ENCODE measurements at regions not wholly inside any gene's neighbourhood (a gene's known extent, or its start where the extent isn't known, plus 50 kb on each side); places are given as distances from the start of the nearest gene placed in this dataset.

DNA sequence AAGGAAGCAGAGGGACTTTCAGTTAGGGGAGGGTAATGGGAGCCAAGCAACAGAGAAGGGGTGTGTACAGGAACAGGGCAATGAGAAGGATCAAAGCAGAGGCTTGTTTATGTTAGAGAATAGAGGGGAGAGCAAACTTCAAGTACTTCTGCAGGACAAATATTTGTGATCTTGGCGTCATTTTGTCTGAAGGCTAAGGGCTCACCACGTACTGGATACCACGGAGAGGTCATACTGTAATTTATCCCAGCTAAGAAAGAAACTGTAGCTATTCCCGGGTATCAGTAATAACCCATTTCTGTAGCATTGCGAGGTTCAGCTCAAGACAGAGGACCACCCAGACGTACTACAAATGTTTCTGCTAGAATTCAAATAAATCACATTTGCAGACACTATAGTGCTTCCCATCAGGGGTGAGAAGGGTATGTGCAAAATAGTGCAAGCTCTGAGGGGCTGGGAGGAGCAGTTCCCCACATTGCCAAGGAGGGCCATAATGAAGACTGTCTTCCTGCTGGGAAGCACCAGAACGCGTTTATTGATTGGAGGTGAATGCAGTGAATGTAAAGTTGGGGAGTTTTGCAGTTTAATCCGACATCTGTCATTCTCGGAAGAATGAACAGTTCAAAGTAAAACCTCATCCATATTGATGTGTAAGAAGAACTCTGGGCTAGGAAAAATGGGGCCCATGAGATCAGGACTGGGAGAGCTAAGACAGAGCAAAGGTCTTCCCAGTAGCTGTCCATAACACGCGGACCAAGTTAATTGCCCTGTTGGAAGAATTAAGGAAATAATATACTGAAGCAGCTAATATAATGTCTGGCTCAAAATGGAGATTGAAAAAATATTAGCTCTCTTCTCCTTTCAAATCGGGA is 136.9 kb downstream of the RWDD3 start:
- DNase-seq (ENCODE audit: low spot score): no peak

DNA sequence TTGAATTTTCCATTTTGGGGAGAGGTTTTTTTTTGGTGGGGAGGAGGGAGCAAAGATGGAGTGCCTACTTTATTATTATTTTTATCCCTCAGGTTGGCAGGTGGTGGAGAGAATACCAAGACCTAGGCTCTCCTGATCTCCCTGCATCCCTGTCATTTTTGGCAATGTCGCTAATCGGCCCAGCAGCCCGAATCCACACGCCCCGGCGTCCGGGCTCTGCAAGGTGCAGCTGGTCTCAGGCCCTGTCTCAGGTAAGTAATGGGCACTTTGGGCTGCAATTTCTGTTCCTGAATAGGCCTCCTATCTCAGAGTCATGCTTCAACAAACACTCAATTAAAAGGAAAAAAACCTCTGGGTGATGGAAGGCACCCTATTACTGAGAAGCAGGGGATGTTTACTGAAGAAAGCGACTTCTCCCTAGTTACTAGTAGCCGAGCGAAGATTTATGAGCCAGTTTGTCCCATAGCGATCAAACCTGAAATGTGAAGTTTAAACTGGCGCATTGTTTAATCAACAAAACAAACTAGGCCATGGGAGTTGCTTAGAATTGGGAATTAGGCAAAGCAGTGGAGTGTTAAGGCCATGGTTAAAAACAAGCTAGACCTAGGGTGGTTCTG is 137.8 kb downstream of the RWDD3 start:
- no peak for DNase-seq (ENCODE audit: low spot score)

DNA sequence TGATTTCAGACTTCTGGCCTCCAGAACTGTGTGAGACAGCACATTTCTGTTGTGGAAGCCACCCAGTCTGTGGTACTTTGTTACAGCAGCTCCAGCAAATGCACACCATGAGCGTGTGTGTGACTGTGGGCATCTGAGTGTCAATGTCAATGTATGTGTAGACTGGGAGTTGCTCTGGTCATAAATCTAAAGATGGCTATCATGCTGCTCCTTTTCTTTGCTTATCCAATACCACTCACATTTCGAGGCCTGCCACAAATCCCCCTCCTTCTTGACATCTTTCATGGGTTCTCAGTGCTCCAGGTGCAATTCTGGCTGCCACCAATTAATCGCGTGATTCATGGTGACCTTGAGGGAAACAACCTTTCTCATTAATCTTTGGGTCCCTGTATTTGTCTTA is 141.2 kb downstream of the RWDD3 start:
- no peak for DNase-seq (ENCODE audit: low spot score)

DNA sequence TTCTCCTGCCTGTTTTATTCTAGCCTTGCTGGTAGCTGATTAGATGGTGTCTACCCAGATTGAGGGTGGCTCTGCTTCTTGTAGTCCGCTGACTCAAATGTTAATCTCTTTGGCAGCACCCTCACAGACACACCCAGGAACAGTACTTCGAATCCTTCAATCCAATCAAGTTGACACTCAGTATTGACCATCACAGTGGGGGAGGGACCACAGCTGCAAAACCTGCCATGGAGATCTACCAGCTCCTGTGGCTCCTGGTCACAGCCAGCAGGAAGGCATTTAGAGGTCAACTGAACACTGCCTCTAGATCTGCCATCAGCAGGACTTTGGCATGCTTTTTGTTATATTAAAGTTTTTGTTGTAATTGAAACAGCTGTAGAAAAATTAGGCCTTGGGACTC is 146.9 kb downstream of the RWDD3 start:
- DNase-seq (ENCODE audit: low spot score): no peak

DNA sequence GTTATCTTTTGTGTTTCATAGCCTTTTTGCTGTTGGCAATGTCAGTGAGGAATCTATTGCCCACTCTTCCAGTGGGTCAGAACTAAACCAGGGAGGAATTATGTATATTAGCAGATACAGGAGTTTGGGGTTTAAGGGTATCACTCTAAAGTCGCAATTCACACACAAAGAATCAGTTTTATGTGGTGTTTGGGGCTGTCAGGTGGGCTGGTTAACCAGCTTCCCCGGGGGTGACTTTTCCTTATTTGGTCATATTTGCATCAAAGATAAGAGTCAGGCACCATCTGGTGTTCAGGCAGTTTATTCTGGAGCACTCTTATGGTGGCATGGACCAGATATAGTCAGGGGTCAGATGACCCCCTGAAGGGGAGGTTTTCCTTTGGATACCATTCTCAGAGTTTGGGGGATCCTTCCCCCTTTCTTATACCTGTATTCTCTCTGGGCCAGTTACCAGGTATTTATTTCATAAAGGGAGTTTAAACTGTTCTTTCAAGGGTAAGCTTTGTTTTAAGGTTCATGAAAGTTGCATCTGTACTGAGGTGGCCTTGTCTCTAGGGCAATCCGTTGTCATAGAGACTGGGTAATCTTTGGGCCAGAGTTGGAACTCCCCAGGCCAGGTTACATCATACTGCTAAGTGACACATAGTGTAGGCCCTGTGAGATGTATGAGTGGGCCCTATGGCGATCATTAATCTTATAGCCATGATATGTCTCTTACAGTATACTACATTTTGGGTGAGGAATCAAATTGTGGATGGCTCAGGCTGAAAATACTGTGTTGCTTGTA is 148.2 kb downstream of the RWDD3 start:
- no peak for DNase-seq (ENCODE audit: low spot score)

DNA sequence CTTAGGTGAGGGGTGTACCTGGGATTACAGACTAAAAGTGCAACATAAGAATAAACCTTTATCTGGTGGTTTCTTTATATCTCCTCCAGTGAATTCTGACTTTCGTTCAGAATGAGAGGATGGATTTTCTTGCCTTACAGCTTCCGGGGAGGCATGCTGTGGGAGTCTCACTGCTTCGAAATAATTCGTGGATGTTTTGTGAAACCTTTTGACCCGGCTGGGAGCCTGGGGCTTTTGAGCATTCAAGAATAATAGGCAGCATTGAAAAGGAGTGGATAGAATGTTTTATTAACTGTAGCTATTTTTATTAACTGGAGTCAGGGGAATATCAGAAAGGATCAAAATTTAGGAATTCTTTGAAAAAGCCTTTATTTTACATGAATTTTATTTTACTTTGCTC is 149.1 kb downstream of the RWDD3 start:
- no peak for DNase-seq (ENCODE audit: low spot score)

DNA sequence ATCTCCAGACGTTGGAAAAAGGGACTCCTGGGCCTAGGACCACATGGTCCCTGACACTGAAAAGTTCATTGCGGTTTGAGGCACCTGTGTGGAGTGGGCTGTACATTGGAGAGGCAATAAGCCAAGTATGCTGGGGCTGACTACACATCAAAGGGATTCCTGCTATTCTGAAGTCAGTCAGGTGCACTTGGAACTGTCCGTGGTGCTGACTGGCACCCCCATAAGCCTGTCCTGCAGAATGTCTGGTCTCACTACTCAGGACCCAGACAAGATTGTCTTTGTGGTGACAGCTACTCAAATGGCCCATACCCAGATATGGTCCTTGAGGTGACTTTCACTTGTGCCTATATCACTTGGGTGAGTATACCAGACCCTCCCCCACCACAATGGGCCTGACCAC is 150.6 kb downstream of the RWDD3 start:
- peak; percentile 42 for DNase-seq (ENCODE audit: low spot score)

DNA sequence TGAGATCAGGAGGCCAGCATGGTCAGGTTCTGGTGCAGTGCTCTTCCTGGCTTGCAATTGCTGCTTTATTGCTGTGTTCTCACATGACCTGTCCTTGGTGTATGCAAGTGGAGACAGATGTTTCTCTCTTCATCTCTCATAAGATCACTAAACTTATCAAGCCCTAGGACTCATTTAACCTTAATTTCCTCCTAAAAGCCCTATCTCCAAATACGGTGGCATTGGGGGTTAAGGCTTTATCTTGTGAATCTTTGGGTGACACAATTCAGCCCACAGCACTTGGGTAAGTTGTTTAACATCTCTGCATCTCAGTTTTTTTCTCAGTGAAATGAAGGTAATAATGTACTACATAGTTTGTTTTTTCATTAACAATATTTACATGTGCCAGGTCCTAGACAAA is 152.4 kb downstream of the RWDD3 start:
- no peak for DNase-seq (ENCODE audit: low spot score)

DNA sequence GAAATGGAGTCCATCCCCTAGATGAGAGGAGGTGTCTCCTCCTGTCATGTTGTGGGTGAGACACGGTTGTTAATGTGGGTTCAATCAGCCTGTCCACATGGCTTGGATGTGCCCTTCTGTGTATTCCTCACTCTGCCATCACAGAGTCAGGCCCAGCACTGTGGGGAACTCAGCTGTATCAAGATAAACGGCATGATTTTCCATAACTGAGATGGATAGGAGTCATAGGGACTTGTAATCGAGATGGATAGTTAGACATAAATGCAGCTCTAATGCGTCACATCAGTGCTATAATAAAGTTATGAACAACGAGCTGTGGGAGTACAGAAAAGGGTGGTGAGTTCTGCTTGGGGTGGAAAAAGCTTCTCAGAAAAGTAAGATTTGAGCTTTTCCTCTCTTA is 152.9 kb downstream of the RWDD3 start:
- no peak for DNase-seq (ENCODE audit: low spot score)

DNA sequence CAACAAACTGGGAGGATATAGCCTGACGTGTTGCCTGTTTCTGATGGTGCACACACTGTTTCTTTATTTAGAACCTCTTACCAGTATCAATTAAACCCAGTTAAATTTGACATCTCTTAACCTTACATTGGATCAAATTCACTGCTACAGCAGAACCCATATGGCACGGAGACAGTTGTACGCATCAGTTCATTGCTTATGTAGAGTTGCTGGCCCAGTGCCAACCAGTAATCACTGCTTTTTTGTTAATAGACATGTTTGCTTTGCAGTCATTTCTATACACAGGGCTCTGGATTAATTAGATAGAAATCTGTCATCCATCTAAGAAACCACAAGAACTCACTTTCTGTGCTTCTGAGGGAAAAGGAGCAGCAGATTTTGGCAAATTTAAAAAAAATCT is 154.0 kb downstream of the RWDD3 start:
- no peak for DNase-seq (ENCODE audit: low spot score)

DNA sequence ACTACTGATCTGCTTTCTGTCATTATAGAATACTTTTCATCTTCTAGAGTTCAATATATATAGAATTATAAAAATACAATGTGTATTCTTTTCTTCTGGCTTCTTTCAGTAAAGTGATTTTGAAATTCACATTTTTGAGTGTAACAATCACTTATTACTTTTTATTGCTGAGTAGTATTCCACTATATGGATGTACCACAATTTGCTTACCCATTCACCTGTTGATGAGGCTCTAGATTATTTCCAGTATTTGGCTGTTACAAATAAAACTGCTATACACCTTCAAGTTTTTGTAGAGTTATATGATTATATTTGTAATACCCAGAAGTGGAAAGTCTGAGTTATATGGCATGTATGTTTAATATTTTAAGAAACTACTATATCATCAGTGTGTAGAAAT is 159.4 kb downstream of the RWDD3 start:
- DNase-seq (ENCODE audit: low spot score): no peak

DNA sequence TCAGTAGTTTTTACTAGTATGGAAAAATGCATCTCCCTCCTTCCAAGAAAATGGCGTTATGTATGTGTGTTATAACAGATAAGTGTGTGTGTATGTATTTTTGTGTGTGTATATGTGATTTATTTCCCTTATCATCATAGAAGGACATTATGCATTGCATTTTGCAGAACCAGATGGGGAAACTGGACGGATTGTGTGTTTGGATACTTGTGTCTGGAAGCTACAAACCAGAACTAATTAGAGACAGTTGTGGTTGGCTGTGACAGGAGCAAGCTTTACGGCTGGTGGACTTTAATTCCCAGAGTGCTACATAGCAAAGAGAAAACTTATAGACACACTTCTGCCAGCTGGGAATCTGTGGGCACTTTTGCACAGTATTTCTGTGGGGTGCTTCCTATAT is 162.5 kb downstream of the RWDD3 start:
- DNase-seq (ENCODE audit: low spot score): no peak

DNA sequence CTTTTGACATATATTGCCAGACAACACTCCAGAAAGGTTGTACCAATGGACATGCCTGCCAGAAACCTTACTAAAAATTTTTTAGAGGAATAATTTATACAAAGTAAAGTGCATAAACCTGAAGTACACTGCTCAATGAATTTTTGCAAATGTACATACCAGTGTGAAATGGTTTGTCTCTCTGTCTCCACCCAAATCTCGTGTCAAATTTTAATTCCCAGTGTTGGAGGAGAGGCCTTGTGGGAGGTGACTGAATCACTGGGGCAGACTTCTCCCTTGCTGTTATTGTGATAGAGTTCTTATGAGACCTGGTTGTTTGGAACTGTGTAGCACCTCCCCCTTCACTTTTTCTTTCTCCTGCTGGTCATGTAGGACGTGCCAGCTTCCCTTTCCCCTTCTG is 168.8 kb downstream of the RWDD3 start:
- DNase-seq (ENCODE audit: low spot score): no peak

DNA sequence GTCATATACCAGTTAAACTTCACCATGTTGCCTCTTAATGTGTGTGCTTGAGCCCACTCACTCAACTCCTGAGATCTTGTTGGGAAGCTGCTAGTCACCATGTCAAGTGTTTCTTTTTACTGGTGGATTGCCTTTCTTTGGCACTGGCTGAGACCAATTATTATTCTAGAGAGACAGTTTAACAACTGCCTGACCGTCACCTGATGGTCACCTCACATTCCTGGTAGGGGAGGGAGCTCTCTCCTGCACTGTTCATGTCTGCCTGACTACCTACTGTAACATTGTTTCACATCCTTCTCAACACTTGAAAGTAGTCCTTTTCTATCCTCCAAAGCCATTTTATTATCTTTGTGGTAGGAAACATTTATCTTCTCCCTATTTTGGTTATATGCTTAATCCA is 172.3 kb downstream of the RWDD3 start:
- DNase-seq (ENCODE audit: low spot score): no peak

DNA sequence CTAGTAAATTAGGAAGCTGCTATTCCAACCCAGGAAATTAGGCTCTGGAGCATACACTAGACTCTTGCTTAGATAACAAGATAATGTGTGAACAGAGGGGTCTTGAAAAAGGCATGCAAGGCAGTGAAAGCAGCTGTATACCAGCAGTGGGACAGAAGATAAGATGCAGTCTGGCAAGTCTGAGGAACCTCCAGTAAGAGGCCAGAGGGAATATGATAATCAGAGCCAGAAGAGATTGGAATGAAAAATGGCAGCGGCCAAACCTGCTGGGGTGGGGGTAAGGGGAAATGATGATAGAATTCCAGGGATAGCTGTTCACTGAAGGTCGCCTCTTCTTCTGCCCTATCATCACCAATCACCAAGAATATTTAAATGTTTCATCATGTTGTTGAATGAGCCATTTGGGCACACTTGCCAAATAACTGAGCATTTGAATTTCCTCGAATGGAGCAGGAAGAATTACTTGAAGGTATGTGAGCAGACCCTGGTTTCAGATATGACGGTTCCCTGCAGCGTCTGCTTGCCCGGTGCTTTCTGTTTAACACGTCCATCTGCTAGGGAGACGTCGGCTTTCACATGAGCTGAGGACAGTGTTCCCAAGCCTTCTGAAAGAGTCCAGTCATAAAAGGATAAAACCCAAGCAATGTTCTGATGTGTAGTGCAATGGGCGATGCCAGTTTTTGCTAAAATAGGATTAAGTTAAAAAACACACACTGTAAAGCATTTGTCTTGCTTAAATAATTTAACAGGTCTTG is 173.3 kb downstream of the RWDD3 start:
- no peak for DNase-seq (ENCODE audit: low spot score)

DNA sequence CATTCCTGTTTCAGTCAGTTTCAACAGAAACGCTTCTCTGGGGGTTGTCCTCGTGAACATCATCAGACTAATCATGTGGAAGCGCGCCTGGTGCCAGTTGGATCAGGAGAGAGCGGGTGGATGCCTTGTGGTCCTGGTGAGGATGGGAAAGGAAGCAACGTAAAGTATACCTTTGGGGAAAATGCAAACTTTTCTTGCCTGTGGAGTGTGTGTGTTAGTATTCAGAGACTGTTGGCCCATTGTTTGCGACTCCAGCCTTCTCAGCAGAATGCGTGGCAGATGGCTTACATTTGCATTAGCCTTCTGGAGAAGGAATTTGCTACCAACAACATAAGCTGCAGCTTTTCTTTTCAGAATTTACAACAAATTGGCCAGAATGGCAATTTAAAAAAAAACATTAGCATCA is 173.9 kb downstream of the RWDD3 start:
- no peak for DNase-seq (ENCODE audit: low spot score)

DNA sequence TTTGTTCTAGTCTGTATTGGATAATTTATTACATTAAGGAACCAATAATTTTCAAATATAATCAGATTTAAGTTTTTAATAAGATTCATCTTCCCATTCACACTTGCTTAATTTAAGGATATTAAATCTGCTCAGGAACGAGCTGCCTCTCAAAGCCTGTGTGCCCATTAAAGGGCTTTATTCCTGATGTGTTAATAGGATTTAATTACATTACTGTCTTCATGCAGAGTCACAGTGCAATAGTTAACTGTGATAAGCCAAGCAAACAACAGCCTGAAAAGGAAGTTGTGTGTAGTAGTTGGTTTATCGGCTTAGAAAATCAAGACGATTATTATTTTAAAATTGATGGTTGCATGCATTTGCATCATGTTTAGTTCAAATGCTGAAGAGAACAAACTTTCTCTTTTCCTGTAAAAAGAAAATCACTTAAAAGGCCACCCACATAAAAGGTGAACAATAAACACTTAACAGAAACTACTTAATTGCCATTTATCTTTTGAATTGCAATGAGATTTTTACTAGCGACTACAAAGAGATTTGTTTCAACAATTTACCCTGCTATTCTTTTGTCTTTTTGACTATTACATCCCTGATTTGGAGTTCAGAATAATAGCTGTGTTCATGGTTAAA is 174.6 kb downstream of the RWDD3 start:
- no peak for DNase-seq (ENCODE audit: low spot score)

DNA sequence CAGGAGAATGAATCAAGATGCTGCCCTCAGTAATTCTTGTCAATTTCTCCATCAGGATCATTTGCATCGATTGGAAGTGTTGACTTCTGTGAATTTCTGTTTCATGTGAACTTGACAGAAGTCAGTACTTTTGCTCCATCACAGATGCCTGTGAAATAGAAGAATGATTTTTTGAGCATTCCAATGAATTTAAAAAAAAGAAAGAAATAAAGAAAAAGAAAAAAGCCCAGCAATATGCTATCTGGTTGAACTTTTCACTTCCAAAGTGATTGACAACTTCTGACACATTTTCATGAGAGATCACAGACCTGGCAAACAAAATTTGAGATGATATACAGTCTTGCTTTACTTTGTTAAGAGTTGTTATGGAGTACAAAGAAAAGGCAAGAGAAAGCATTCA is 175.3 kb downstream of the RWDD3 start:
- no peak for DNase-seq (ENCODE audit: low spot score)

DNA sequence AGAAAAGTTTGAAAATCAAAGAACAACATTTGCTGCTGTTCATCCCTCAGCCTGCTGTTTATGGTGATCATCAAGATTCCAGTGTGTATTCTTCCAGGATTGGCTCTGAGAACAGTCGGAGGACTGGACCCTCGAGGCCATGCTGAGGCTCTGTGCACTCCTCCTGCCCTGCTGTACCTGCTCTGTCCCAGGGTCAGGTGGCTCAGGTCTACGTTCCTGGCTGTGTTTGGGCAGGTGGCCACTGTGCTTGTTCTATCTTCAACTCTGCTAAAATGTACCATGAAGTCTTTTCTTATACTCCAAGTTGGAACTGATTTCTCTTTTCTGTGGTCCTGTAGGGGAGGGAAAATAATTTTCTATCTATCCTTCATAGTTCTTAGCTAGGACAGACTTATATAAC is 175.9 kb downstream of the RWDD3 start:
- DNase-seq (ENCODE audit: low spot score): no peak

DNA sequence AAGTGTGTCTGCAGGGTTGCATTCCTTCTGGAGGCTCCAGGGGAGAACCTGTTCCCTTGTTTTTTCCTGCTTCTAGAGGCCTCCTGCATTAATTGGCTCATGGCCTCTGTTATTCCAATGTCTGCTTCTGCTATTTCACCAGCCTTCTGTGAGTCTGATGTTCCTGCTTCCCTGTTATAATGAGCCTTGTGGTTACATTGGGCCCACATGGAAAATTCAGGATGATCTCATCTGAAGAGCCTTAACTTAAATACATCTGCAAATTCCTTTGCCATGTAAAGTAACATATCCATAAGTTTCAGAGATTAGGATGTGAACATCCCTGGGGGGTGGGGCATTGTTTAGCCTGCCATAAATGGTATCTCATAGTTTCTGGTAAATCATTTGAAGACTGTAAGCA is 181.1 kb downstream of the RWDD3 start:
- DNase-seq (ENCODE audit: low spot score): no peak

DNA sequence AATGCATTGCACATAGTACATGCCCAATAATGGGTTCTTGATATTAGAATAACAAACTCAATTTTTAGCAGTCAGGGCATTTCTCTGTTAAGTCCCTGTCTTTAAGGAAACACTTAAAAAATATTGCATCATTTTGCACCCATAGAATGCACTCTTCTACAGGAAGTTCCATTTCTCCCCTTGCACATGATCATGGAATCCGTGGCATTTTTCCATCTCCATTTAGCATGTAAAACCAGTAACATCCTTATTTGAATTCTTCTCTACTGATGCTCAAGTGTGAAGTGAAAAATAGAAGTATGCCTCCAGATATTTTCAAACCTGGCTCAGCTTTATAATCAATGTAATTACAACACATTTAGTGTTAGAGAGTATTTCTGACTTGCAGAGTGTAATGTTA is 192.8 kb downstream of the RWDD3 start:
- DNase-seq (ENCODE audit: low spot score): no peak

DNA sequence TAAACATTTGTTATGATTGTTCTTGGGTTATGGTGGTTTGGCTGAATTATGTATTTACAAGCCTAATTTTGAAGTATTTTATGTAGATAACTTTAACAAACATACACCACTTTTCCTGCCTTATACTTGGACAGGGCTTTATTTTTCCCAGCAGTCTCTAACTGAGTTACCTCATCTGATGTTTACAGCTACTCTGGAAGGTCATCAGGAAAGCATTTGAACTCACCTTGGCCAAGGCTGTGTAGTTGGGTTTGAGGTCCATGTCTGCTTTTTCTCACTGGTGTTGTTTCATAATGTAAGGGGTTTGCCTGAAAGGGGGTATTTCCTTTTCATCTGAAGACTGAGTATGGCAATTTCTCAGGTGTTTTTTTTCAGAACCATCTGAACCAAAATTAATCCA is 193.5 kb downstream of the RWDD3 start:
- no peak for DNase-seq (ENCODE audit: low spot score)

All from A172 (cell line).